ENCODE measurements at regions not wholly inside any gene's neighbourhood (a gene's known extent, or its start where the extent isn't known, plus 50 kb on each side); places are given as distances from the start of the nearest gene placed in this dataset.

GRCh38 chr12:108043286-108043685 is 85.8 kb upstream of the WSCD2 start:
- FAIRE-seq, result no peak

GRCh38 chr12:108043750-108044533 is 85.1 kb upstream of the WSCD2 start:
- FAIRE-seq, result no peak

GRCh38 chr12:108046135-108046534 is 83.0 kb upstream of the WSCD2 start:
- FAIRE-seq, result no peak

GRCh38 chr12:108046650-108047049 is 82.4 kb upstream of the WSCD2 start:
- FAIRE-seq, result no peak

- no peak for FAIRE-seq
Observed at GRCh38 chr12:108047071-108047550, 82.0 kb upstream of the WSCD2 start.

- no peak for FAIRE-seq
Observed at GRCh38 chr12:108048686-108049085, 80.4 kb upstream of the WSCD2 start.

GRCh38 chr12:108050696-108051095 is 78.4 kb upstream of the WSCD2 start:
- FAIRE-seq, result no peak

- FAIRE-seq, result no peak
Observed at GRCh38 chr12:108052260-108052659, 76.8 kb upstream of the WSCD2 start.

- FAIRE-seq, result no peak
Observed at GRCh38 chr12:108053512-108053911, 75.6 kb upstream of the WSCD2 start.

GRCh38 chr12:108054496-108054895 is 74.6 kb upstream of the WSCD2 start:
- no peak for FAIRE-seq

GRCh38 chr12:108055141-108055540 is 73.9 kb upstream of the WSCD2 start:
- FAIRE-seq, result no peak

- no peak for FAIRE-seq
Observed at GRCh38 chr12:108060067-108060466, 69.0 kb upstream of the WSCD2 start.

GRCh38 chr12:108060903-108061302 is 68.2 kb upstream of the WSCD2 start:
- no peak for FAIRE-seq

GRCh38 chr12:108063192-108063591 is 65.9 kb upstream of the WSCD2 start:
- no peak for FAIRE-seq

GRCh38 chr12:108065069-108065468 is 64.0 kb upstream of the WSCD2 start:
- FAIRE-seq, result no peak

- no peak for FAIRE-seq
Observed at GRCh38 chr12:108066583-108067577, 62.2 kb upstream of the WSCD2 start.

GRCh38 chr12:108069651-108070165 is 59.4 kb upstream of the WSCD2 start:
- no peak for FAIRE-seq

GRCh38 chr12:108075561-108075960 is 53.5 kb upstream of the WSCD2 start:
- no peak for FAIRE-seq

- no peak for FAIRE-seq
Observed at GRCh38 chr12:108076556-108076955, 52.5 kb upstream of the WSCD2 start.

- no peak for FAIRE-seq
Observed at GRCh38 chr12:108078428-108078827, 50.7 kb upstream of the WSCD2 start.

Measured in TTC549 (cell line).